Activated CD4-positive, alpha-beta T cell treated with anti-CD3 and anti-CD28 coated beads, Interleukin-2, Interleukin-6, amounts not matched to agents 100 ng/mL and 50 ng/mL, durations not matched to agents 16 hours and 8 hours (primary cell): ENCODE measurements at regions not wholly inside any gene's neighbourhood (a gene's known extent, or its start where the extent isn't known, plus 50 kb on each side); places are given as distances from the start of the nearest gene placed in this dataset.

Source experiments
- DNase-seq: peaks from one replicate; pipeline ENCODE4 v3.0.0-alpha.2; 2020

DNA sequence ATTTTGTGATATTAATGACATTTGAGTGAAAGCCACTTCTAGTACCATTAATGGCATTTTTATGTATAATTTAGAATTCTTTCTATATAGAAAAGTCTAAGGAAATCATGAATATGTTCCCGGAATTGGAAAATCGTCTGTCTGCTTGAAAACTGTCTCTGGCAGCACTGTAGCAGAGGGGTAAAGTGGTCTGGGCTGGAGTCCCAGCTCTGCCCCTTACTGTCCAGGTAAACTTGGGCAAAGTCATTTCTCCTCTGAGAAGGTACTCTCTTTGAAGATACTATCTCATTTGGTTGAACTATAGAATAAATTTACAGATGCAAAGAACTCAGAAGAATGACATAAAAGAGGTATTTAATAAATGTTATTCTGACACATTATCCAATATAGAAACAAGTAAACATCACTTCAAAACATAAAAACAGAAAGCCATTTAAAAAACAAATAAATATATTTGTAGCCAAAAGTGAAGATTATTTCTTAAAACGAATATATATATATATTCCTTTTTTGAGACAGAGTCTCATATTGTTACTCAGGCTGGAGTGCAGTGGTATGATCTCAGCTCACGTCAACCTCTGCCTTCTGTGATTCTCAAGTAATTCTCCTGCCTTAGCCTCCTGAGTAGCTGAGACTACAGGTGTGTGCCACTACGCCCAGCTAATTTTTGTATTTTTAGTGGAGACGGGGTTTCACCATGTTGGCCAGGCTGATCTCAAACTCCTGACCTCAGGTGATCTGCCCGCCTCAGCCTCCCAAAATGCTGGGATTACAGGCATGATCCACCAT is 149.8 kb upstream of the ITGA4 start:
- DNase-seq: no peak

DNA sequence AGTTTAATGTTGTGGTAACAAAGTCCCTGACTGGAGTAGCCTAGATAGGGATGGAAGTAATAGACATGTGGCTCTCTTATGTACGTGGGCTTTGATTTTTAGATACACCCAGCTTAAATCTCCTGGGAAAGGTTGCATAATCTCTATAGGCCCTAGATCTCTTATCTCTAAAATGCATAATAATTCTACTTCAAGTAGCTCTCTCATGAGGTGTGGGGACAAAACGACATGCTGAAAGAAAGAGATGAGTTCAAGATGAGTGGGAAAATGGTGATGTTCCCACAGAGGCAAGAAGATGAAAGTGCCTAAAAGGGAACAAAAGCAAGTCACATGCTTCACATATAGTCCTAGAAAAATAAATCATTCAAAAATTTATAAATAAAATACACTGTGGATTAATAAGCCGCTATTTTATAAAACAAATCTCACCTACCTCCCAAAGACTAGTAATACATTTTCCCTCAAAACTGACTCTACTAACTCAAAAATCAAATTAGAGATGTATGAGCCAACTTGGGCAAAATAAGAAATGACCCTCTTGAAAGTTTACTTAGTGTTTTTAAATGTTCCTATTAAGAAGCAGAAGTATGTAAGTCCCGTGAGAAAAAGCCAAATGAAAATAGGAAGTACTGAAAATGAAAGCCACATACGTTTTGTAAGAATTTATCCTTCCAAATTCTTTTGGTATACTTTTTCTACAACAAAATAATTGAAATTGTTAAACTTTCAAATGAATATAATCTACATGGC is 148.2 kb upstream of the ITGA4 start:
- no peak for DNase-seq

DNA sequence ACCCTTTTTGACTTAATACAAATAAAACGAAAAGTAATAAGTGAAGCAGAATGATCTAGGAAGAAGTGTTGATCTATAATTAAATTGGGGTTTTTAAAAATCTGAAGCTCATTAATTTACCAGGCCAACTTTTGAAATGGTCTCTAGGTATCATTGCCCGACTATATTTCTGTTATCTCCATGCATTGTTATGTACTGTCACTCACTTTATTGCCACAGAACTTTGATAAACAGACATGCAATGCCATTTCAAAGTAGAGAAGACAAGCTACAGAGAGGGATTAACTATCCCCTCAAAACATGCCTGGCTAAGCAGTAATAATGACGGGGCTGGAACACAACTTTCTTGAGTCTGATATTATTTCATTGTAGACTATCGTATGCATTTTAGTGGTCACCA is 147.6 kb upstream of the ITGA4 start:
- DNase-seq: no peak

DNA sequence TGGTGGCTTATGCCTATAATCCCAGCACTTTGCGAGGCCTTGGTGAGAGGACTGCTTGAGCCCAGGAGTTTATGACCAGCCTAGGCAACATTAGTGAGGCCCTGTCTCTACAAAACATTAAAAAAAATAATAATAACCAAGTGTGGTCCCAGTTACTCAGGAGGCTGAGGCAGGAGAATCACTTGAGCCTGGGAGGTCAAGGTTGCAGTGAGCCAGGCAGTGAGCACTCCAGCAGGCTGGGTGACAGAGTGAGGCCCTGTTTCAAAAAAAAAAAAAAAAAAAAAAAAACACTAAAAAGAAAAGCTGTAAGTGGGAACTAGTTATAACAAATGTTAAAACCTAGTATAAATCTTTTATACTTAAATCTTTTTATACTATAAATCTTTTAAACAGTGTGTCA is 146.2 kb upstream of the ITGA4 start:
- no peak for DNase-seq

DNA sequence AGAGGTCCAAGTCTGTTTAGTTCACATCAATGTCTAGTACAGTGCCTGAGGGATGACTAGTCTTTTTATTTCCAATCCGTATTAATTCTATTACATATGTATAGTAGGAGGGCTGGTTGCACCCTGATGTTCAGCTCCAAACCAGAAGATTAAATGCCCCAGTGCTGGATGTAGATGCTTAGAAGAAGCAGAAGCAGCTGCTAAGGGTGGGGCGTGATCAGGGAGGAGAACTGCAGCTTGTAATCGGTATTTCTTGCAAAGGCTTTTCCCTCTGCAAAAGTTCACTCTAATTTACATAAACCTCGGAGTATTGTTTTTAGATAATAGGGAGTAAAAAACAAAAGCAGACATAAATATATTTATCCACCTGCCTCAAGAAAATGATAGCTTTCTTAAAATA is 145.3 kb upstream of the ITGA4 start:
- DNase-seq: no peak

DNA sequence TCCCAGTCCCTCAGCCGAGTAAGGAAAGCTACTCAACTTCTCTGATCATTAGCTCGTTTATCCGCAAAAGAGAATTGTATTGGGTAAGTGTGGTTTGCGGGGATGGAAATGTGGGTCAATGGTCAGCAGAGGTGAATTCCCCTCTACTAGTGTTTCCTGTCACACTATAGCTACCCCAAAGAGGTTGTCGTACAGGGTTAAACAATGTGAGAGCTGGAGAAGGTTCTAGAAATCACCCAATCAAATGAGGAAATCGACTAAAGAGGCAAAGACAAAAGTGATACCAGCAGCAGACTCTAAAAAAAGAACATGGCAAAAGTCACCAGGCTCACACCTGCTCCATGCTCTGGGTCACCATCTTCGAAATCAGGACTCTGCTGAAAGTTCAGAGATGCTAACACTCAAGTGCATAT is 144.7 kb upstream of the ITGA4 start:
- peak; percentile 36 for DNase-seq

DNA sequence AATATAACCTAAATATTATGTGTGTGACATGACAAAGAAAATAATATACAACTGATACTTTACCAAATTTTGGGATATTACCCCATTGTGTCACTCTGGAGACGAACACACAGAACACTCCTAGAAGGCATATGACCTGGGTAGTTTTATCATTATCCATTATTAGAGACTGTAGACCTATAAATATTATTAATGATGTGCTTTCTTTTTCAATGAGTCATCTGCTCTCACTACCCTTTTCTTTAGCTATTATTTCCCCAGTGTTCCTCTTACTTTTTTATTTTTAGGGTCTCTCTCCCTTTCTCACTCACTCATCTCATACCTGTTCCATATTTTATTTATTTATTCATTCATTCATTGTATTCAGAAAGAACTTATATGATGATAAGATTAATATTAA is 143.3 kb upstream of the ITGA4 start:
- DNase-seq: no peak

DNA sequence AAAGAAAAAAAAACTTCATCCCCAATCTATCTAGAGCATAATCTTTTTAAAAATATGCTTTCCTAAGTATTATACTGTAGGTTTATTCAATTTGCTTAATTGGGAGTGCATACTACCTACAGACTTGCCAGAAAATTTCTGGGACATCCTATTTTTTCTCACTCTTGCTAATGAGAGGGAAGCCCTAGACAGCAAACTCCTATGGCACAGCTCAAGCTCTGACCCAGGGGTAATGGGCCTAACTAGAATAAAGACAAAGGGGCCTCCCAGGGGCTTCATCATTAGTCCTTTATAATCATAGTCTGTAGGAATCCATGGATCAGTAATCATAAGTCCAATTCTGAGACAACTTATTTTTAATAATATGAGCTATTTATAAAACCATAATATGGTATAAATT is 142.6 kb upstream of the ITGA4 start:
- DNase-seq: no peak

DNA sequence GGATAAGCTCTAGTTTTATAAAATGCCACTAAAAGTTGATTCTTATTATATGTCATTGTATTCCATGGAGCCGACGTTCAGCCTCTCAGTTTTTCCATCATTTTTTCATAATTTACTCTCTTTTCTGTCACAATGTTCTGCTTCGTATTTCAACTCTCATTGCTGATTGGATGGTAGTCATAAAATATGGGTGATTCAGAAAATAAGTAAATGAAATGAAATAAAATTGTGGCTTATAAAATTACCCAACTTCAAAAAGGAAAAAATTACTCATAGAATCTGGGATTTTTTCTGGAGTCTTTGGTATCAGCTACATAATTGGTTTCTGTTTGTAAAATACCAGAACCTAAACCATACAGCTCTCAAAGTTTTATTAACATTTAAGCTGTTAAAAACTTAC is 139.7 kb upstream of the ITGA4 start:
- no peak for DNase-seq

DNA sequence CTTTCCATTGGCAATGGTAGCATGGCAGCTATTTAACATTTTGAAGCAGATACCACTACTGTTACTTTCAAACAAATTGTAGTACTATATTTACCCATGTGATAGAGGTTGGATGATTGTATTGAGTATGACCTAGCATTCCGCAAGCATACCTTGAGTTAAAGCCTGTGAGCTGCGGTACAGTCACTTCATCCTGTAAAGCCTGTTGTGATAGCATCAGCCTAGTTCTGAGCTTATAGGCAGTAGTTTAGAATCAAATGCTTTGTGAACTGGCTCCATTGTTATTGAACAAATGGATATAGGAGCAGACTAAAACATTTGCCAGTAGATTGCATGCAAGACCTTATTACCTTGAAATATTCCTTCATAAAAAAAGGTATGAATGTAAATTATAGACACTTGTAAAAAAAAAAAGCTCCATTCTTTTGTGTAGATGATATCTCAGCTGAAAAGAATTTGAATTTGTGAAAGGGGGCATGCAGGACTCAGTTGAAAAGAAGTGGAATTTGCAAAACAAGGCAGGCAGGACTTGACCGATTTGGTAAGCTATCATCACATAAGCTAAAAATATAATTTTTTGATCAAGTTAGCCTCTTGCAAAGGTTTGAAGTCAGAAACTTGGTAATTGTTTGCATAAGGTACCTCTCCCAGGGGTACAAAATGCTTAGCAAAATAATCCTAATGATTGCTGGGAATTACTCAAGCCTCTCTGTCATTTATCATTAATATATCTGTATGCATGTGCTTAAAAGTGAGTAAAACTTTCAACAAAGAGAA is 138.5 kb upstream of the ITGA4 start:
- DNase-seq: no peak

DNA sequence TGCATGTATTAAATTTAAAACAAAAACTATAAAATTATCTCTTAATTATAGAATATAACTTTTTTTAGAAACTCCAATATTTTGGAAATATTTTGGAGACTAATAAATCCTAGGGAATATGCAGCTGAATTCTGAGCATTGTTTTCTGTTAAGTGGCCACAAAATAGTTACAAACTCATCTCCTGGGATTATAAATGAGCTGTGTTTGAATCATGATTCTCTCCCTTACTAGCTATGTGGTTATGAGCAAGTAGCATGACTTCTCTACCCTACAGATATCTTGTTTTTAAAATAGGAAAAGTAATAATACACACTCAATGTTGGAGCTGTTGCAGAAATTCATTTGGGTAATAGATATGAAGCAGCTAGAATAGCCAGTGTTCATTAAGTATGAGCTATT is 137.9 kb upstream of the ITGA4 start:
- DNase-seq: no peak

DNA sequence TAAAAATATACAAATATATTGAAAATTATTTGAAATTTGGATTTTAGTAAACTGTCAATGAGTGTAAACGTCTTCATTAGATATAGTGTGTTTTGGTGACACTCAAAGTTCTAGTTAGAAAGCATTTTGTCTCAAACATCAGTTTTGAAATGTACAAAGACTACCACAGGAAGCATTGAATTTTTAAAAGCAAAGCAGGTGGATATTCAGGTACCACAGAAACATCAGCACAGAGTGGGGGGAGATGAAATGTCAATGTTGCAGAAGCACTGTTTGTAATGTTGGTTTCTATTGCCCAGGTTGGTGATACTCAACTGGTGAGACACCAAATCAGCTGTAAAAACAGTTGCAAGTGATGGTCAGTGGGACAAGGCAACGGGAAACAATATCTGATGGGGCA is 136.5 kb upstream of the ITGA4 start:
- no peak for DNase-seq

DNA sequence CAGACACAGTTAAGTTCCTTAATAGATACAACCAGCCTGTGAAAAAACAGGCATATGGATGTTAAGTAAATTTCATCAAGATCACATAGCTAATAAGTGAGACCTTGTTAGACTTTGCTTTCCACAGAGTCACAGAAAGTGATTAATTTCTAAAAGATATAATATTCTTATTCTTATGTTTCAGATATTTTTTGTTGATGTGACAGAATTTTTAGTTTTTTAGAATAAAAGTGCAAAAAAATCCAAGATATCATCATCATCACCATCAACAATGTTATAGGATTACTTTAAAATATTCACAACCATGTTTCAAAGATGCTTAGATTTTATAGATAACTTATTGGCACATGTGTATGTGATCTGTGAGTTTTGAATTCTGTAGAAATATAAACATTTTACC is 132.3 kb upstream of the ITGA4 start:
- no peak for DNase-seq

DNA sequence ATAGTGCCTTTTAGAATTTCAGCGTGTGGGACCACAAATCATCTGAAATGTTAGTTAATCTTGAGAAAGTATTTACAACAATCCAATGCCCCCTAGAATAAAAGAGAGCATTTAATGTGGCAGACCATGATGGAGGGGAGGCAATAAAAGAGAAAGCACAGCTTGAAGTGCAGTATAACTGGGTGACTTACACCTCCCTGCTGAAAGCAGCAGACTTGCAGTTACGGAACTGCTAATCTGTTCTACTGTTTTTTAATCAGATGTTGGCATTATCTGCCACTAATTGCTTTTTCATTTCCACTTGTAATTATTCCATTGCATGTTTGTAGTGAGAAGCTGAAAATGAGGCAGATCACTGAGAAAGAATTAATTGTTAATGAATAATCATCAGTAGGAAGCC is 130.5 kb upstream of the ITGA4 start:
- no peak for DNase-seq

DNA sequence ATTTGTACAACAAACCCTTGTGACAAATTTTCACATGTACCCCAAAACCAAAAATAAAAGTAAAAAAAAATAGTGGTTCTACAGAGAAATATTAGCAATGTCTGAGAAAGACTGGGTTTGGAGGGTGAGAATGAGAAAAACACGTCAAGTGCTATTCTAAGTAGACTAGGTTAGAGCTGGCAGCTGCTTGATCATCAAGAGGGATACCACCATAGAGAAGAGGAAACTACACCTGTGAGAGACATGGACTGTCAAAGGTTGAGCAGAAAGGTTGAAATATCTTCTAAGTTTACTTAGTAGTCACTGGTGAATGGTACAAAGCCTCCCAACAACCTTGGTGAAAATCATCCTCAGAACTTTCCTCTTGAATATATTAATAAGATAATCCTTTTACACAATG is 126.9 kb upstream of the ITGA4 start:
- DNase-seq: no peak

DNA sequence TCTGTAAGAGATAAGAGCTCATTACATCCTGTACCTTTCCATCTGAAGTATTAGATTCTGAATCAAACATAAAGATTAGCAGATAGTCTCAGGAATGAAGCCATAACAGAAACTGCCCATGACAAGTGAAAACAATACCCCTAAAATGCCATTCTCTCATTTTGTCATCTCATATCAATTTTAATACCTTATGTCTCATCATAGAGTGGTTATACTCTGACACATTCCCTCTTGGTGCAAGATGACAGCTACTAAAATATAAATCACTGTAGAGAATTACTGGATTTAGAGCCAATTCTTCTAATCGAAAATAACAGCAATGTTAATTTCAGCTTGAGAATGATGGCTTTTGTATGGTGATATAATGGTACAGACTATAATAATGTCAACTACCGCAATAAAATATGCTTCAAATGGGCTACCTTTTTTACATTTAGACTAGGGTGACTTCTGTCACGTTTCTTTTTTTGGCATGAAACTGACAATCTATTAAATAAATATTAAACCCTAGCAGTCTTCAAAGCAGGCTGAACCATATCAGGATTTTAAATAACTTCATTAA is 125.1 kb upstream of the ITGA4 start:
- no peak for DNase-seq

DNA sequence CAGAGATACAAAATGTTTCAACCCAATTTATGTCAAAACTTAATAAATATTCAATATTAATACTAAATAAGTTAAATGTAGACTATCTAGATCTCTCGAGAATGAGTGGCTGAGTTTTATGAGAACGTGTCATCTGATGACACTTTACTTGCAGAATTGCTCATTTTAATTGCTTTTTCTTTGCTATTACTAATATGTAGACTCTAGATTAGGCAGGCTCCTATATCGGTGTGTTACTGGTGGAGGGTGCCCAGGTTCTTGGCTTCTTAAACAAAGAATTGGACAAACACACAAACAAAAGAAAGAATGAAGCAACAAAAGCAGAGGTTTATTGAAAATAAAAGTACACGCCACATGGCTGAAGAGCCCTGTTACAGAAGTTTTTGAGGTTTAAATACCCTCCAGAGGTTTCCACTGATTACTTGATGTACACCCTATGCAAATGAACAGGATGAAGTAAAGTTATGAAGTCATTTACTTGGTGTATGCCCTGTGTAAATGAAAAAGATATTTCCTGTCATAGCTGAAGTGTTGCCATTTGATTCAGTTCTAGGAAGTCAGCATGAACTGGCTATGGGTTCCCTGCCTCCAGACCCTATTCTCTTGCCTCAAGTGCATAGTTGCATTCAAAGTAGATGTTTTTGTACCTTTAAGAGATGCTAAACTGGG is 122.9 kb upstream of the ITGA4 start:
- no peak for DNase-seq

DNA sequence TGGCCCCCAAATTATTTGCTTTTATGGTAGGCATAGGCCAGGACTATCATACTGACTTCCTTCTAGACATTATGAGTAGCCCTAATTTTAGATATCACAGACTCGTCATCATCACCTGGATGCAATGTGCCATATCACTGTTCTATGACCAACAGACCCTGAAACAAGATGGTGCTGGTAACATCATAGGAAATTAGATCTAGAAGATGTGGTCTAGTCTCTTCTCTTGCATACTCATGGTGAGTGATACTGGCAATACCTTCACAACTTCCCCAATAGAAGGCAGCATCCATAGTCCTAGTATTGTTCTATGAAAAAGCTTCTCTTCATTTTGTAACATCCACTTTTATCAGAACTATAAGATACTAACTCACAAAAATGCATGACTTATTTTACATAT is 116.3 kb upstream of the ITGA4 start:
- no peak for DNase-seq

DNA sequence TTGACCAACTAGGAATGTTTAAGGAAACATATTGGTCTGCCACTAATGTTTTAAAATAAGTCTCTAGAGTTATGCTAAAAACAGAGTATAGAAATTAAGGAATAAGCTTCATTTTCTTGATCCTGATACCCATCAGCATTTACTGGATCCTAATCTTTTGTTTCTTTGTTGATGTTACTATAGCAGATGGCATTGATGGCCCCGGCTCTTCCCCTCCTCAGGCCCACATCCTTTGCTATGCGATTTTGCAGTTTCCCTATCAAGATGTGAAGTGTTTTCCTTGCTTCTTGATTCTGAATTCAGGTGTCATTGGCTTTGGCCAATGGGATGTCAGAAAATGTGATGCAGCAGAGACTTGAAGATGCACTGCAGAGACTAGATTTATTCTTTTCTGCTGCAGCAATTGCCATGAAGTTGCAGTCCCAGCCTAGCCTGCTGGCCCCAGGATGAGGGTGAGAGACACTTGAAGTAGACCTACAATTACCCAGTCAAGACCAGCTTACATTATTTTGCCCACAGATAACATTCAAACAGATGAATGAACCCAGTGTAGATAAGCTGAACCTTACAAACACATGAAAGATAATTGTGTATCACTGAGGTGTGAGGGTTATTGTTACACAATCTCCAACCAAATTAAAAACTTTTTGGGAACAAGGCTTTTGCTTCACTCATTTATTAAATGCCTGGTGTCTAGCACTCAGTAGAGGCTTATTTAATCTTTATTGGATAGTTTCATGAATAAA is 115.2 kb upstream of the ITGA4 start:
- no peak for DNase-seq

DNA sequence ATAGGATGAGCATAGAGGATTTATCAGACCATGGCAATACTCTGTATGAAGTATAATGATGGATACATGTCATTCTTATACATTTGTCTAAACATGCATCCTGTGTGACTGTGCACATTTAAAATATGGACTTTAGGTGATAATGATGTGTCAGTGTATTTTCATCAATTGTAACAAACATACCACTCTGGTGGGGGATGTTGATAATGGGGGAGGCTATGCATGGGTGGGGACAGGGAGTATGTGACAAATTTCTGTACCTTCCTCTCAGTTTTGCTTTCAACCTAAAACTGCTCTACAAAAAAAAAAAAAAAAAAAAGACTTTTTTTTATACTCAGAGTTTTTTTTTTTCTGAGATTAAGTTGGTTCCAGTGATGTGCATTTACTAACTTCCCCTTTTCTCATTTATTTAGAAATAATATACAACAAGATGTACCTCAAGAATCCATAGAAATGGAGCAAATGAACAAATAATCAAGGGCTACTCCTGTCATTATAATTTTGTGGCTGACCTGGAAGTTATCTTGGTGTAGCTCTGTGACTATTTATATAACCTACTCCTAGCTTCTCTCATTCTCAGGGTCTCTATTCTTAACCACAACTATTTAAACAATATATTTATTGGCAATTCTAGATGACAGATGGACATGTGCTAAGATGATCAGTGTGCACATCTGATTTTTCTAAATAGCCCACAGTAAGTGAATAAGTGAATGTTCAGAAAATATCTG is 108.9 kb upstream of the ITGA4 start:
- no peak for DNase-seq

DNA sequence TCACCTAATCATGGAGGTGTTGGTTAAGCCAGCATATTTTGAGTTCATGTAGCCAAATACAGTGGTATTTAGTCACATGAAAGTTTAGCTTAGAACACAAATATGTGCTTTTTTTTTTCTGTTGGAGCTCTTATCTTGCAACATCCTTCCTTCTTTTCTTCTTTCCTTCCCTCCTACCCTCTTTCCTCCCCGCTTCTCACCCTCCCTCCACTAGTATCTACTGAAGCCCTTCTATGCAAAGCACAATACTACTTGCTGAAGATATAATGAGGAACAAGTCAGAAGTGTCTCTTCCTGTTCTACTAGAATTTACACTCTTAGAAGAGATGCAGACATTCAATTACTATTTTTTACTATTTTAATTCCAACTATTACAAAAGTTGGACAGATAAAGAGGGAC is 105.0 kb upstream of the ITGA4 start:
- DNase-seq: no peak

DNA sequence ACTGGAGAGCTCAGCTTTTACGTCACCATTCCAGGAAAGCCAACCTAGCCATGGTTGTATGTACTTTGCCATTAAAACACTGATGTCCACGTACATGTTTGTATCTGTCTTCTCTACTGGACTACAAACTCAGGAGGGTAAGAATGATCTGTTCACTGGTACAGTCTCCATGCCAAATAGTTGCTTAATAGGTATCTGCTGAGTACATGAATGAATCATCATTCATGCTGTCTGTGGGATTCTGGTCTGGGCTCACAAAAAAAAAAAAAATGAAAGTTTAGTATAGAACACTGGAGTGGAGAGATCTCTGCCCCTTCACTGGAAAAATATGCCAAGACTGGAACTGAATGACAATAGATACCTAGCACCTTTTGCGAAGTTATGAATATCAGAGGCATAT is 102.6 kb upstream of the ITGA4 start:
- DNase-seq: no peak
